Fibroblast of lung (primary cell): ENCODE measurements at regions not wholly inside any gene's neighbourhood (a gene's known extent, or its start where the extent isn't known, plus 50 kb on each side); places are given as distances from the start of the nearest gene placed in this dataset.
"Not testable (repeated sequence)": the region's sequence is repeated elsewhere in the genome, so short reads cannot be mapped to it uniquely, and the experiment has no call there.

Experiments
- DNase-seq, 2 donors: peaks; one replicate each; pipeline versions ENCODE4 v3.0.0 to v3.0.0-alpha.2; 2010; ENCODE audit warnings: low read depth in 2 of 2
- H2AFZ ChIP-seq: 2 replicates; pipeline ENCODE4 v1.5.1; 2012; ENCODE audit warnings: low read length, control low read depth, inconsistent platforms
- H3K27ac ChIP-seq: 2 replicates; pipeline ENCODE4 v1.5.1; 2011; ENCODE audit warnings: low read length, control low read depth; ENCODE audit not compliant: insufficient read depth
- H3K27me3 ChIP-seq: 2 replicates; pipeline ENCODE4 v1.5.1; 2011; ENCODE audit warnings: mild to moderate bottlenecking, low read length; ENCODE audit not compliant: control insufficient read depth, insufficient read depth
- H3K36me3 ChIP-seq: 2 replicates; pipeline ENCODE4 v1.5.1; 2011; ENCODE audit warnings: low read length; ENCODE audit not compliant: control insufficient read depth, insufficient read depth
- H3K4me1 ChIP-seq: 2 replicates; pipeline ENCODE4 v1.5.1; 2011; ENCODE audit warnings: low read length; ENCODE audit not compliant: control insufficient read depth, insufficient read depth; ENCODE audit errors: extremely low read depth
- H3K4me2 ChIP-seq: 2 replicates; pipeline ENCODE4 v1.5.1; 2011; ENCODE audit warnings: low read length, control low read depth; ENCODE audit not compliant: insufficient read depth; ENCODE audit errors: extremely low read depth
- H3K4me3 ChIP-seq, 4 experiments: fragments of 200-600 bp in 1 of 4; sonication (generic) in 1 of 4; replicated peaks in 1 of 4; 2 replicates each; pipeline ENCODE4 v1.5.1; 2011 to 2016; ENCODE audit warnings: low read length in 4 of 4, low read depth in 3 of 4, mild to moderate bottlenecking in 3 of 4, control low read depth in 2 of 4, inconsistent platforms in 1 of 4, mixed read lengths in 1 of 4; ENCODE audit not compliant: insufficient read depth in 1 of 4; ENCODE audit errors: control extremely low read depth in 1 of 4
- H3K79me2 ChIP-seq: 2 replicates; pipeline ENCODE4 v1.5.1; 2012; ENCODE audit warnings: mild to moderate bottlenecking, low read length, inconsistent platforms; ENCODE audit not compliant: control insufficient read depth, insufficient read depth
- H3K9ac ChIP-seq: 2 replicates; pipeline ENCODE4 v1.5.1; 2011; ENCODE audit warnings: mild to moderate bottlenecking, low read length, control low read depth; ENCODE audit not compliant: insufficient read depth
- H3K9me3 ChIP-seq: 2 replicates; pipeline ENCODE4 v1.5.1; 2012; ENCODE audit warnings: low read depth, low read length; ENCODE audit not compliant: control insufficient read depth, insufficient read depth
- H4K20me1 ChIP-seq: 2 replicates; pipeline ENCODE4 v1.5.1; 2011; ENCODE audit warnings: low read length; ENCODE audit not compliant: control insufficient read depth, insufficient read depth; ENCODE audit errors: extremely low read depth
- CTCF ChIP-seq, 2 donors: IDR thresholded peaks in 1 of 2; conservative IDR thresholded peaks in 1 of 2; 1 replicate in 1 of 2; 2 replicates in 1 of 2; pipeline ENCODE4 v1.5.1; 2011 to 2012; ENCODE audit warnings: low read length in 2 of 2, control low read depth in 1 of 2, inconsistent platforms in 1 of 2, low read depth in 1 of 2, mild to moderate bottlenecking in 1 of 2
- EZH2 ChIP-seq: IDR thresholded peaks from 2 replicates; pipeline ENCODE4 v1.5.1; 2012; ENCODE audit warnings: low read length, control low read depth, mild to moderate bottlenecking; ENCODE audit errors: missing control alignments

- no peaks in the 10 kb centered on the region for H3K27me3 ChIP-seq
- no peaks in the 10 kb centered on the region for H3K9me3 ChIP-seq
- H3K4me3 ChIP-seq = no peak overlapping the region
Measured at GRCh38 chr10:114720685-114721278, 62.7 kb upstream of the ABLIM1 start.

GRCh38 chr10:114722136-114722535 is 64.1 kb upstream of the ABLIM1 start:
- not testable (repeated sequence) for H4K20me1 ChIP-seq, H3K4me1 ChIP-seq, H3K79me2 ChIP-seq, H3K36me3 ChIP-seq, H3K4me3 ChIP-seq, H3K4me2 ChIP-seq, H3K27me3 ChIP-seq, H3K9me3 ChIP-seq, H3K27ac ChIP-seq, DNase-seq, H3K9ac ChIP-seq, H2AFZ ChIP-seq

More at GRCh38 chr10:114720685-114721278, 62.7 kb upstream of the ABLIM1 start:
- H3K4me2 ChIP-seq = no peak overlapping the region
- H3K9ac ChIP-seq = no peak overlapping the region
- no peak overlapping the region for H3K27ac ChIP-seq
- no peaks in the 10 kb centered on the region for H4K20me1 ChIP-seq
- H3K79me2 ChIP-seq = no peaks in the 10 kb centered on the region
- no peak overlapping the region for H2AFZ ChIP-seq
- no peak for TF ChIP-seq EZH2
- no peak for TF ChIP-seq CTCF (conservative IDR thresholded peaks at IDR 0.05 in 1 of 2, IDR thresholded peaks at IDR 0.05 in 1 of 2; ENCODE audit: low read depth in 1 of 2, low read length in 2 of 2)
- DNase-seq = no peak
- H3K36me3 ChIP-seq = no peaks in the 10 kb centered on the region
- H3K4me1 ChIP-seq = no peaks in the 10 kb centered on the region

GRCh38 chr10:114723361-114723760 is 65.3 kb upstream of the ABLIM1 start:
- no peak overlapping the region for H3K9ac ChIP-seq
- TF ChIP-seq EZH2 (no peak), CTCF (conservative IDR thresholded peaks at IDR 0.05 in 1 of 2, IDR thresholded peaks at IDR 0.05 in 1 of 2; ENCODE audit: low read depth in 1 of 2, low read length in 2 of 2) (no peak)
- no peak overlapping the region for H2AFZ ChIP-seq
- H4K20me1 ChIP-seq = no peaks in the 10 kb centered on the region
- no peak overlapping the region for H3K4me3 ChIP-seq
- H3K27me3 ChIP-seq = no peaks in the 10 kb centered on the region
- H3K27ac ChIP-seq = no peak overlapping the region
- H3K9me3 ChIP-seq = no peaks in the 10 kb centered on the region
- no peaks in the 10 kb centered on the region for H3K36me3 ChIP-seq
- no peak overlapping the region for H3K4me2 ChIP-seq
- H3K4me1 ChIP-seq = no peaks in the 10 kb centered on the region
- no peak for DNase-seq
- H3K79me2 ChIP-seq = no peaks in the 10 kb centered on the region
